Nephron (organoid): ENCODE measurements at regions not wholly inside any gene's neighbourhood (a gene's known extent, or its start where the extent isn't known, plus 50 kb on each side); places are given as distances from the start of the nearest gene placed in this dataset.

Experiments
- H3K27ac Mint-ChIP-seq, 3 experiments: 2 replicates each; pipeline ENCODE4 v1.8.0; 2020; ENCODE audit warnings: mixed read lengths in 3 of 3, mild to moderate bottlenecking in 2 of 3, moderate library complexity in 1 of 3
- H3K27me3 Mint-ChIP-seq: 2 replicates; pipeline ENCODE4 v1.8.0; 2021; ENCODE audit warnings: low read depth, mild to moderate bottlenecking, moderate library complexity, mixed read lengths
- H3K36me3 Mint-ChIP-seq: 2 replicates; pipeline ENCODE4 v1.8.0; 2020; ENCODE audit warnings: low read depth, mixed read lengths
- H3K4me1 Mint-ChIP-seq: 2 replicates; pipeline ENCODE4 v1.8.0; 2020; ENCODE audit warnings: mixed read lengths
- H3K4me3 Mint-ChIP-seq, 3 experiments: 2 replicates each; pipeline ENCODE4 v1.8.0; 2020; ENCODE audit warnings: mild to moderate bottlenecking in 3 of 3, mixed read lengths in 3 of 3, moderate library complexity in 2 of 3
- H3K9me3 Mint-ChIP-seq: 2 replicates; pipeline ENCODE4 v1.8.0; 2020; ENCODE audit warnings: mixed read lengths
- CTCF ChIP-seq, 3 experiments: fragments of 200-600 bp; sonication (generic); IDR thresholded peaks; one replicate each; pipeline ENCODE4 v1.5.0; 2021; ENCODE audit warnings: antibody characterized with exemption in 3 of 3; ENCODE audit not compliant: unreplicated experiment in 3 of 3

DNA sequence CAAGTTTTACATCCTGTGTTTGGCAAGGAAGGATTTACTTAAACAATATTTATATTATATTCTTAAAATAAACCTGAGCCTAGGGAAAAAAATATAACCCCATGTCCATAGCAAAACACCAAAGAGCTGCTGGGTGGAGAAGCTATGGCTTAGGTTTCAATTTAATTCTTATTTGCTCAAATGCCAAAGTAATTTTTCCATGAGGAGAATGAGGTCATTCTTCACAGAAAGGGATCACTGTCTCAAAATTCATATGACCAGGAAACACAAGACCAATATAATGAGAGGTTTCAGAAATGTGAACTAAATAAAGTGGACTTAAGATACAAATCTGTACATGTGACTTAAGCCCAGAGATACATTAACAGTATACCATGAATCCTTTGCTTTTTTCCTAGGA lies 195.0 kb downstream of the PHLDA1 start:
- H3K27me3 Mint-ChIP-seq: peaks cover 3% of the 10 kb centered on the region
- peaks cover 3% of the 10 kb centered on the region for H3K9me3 Mint-ChIP-seq
- H3K4me3 Mint-ChIP-seq: no peak overlapping the region
- H3K36me3 Mint-ChIP-seq: no peaks in the 10 kb centered on the region
- peak overlapping the region; percentile 53 to 81 (median 58) for H3K27ac Mint-ChIP-seq
- no peak for TF ChIP-seq CTCF (IDR thresholded peaks at IDR 0.05; ENCODE audit: unreplicated experiment in 3 of 3)
- H3K4me1 Mint-ChIP-seq: peaks cover 30% of the 10 kb centered on the region

- Mint-ChIP-seq H3K9me3 (peaks cover 3% of the 10 kb centered on the region), H3K4me3 (no peak overlapping the region), H3K27me3 (peaks cover 3% of the 10 kb centered on the region), H3K27ac (no peak overlapping the region), H3K36me3 (no peaks in the 10 kb centered on the region), H3K4me1 (peaks cover 35% of the 10 kb centered on the region)
- TF ChIP-seq CTCF (IDR thresholded peaks at IDR 0.05; ENCODE audit: unreplicated experiment in 3 of 3): no peak
These were observed 197.0 kb downstream of the PHLDA1 start for GRCh38 chr12:75834591-75834990.

DNA sequence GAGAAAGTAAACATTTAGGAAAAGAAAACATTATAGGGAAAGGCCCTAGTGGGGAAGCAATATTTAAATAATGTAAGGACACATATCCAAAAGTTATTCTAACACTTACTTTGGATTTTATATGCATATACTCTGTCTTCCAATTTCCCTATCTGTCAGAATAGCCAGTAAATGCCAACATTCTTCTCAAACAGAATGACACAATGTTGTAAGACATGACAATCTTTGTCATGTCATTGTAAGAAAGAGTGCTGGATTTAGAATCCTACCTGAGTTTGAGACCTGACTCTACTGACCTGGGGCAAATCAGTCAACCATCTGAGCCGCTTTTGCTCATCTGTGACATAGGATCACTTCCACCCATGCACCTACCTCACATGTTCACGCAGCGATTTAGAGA lies 198.3 kb downstream of the PHLDA1 start:
- no peak for TF ChIP-seq CTCF (IDR thresholded peaks at IDR 0.05; ENCODE audit: unreplicated experiment in 3 of 3)
- no peak overlapping the region for H3K4me3 Mint-ChIP-seq
- peaks cover 35% of the 10 kb centered on the region for H3K4me1 Mint-ChIP-seq
- no peaks in the 10 kb centered on the region for H3K9me3 Mint-ChIP-seq
- H3K36me3 Mint-ChIP-seq: no peaks in the 10 kb centered on the region
- no peak overlapping the region for H3K27ac Mint-ChIP-seq
- peaks cover 3% of the 10 kb centered on the region for H3K27me3 Mint-ChIP-seq

DNA sequence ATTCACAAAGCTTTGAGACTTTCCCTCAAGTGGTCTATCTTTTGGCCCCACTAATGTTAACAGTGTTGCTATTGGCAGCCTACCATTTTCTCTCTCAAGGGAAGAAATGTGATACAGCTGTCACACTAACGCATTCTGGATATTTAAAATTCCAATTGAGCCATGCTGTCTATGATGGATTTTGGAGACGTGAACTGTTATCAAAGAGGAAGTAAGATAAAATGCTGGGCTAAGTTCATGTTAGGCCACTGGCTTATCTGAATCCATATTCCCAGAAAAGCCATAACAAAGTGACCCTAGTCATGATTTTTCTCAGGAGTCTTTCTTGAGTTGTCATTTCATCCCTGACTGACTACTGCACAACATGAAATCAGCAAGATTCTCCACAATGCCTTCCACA lies 200.2 kb downstream of the PHLDA1 start:
- peak overlapping the region in 1 of 3 experiments; percentile 37 for H3K27ac Mint-ChIP-seq
- no peaks in the 10 kb centered on the region for H3K36me3 Mint-ChIP-seq
- H3K9me3 Mint-ChIP-seq: no peaks in the 10 kb centered on the region
- peaks cover 3% of the 10 kb centered on the region for H3K27me3 Mint-ChIP-seq
- peaks cover 19% of the 10 kb centered on the region for H3K4me1 Mint-ChIP-seq
- TF ChIP-seq CTCF (IDR thresholded peaks at IDR 0.05; ENCODE audit: unreplicated experiment in 3 of 3): no peak
- no peak overlapping the region for H3K4me3 Mint-ChIP-seq

DNA sequence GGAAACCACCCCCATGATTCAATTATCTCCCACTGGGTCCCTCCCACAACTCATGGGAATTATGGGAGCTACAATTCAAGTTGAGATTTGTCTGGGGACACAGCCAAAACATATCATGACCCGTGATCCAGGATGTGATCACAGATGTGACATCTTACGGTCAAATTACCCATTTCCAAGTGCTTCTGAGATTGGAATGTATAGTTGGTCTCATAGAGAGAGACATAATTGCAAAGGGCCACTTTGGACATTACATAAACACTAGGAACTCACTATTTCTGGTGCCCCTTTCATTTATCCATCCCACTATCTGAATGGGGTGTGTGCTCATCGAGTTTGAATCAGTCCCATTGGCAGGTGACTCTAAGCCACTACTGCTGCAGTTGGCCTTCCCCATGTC lies 204.5 kb downstream of the PHLDA1 start:
- H3K36me3 Mint-ChIP-seq: no peaks in the 10 kb centered on the region
- no peak for TF ChIP-seq CTCF (IDR thresholded peaks at IDR 0.05; ENCODE audit: unreplicated experiment in 3 of 3)
- peaks cover 10% of the 10 kb centered on the region for H3K4me1 Mint-ChIP-seq
- no peak overlapping the region for H3K27ac Mint-ChIP-seq
- no peak overlapping the region for H3K4me3 Mint-ChIP-seq
- no peaks in the 10 kb centered on the region for H3K9me3 Mint-ChIP-seq
- H3K27me3 Mint-ChIP-seq: no peaks in the 10 kb centered on the region

DNA sequence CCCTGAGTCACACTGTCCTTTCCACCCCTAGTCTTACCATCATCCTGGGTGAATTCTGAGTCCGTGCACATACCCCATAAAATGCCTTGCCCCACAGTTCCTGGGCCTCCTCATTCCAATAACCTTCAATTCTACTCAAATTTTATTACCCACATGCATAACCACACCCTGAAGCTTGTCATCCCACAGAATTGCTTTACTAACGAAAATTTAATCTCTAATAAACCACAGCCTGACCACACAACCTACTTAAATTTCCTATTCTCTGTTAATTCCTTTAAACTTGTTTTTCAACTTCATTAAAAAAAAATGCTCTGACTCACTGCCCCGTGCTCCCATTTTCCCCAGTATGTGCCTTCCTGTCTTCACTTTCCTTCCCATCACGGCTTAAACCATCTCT lies 205.9 kb downstream of the PHLDA1 start:
- H3K4me3 Mint-ChIP-seq: no peak overlapping the region
- no peak overlapping the region for H3K27ac Mint-ChIP-seq
- H3K4me1 Mint-ChIP-seq: peaks cover 17% of the 10 kb centered on the region
- H3K9me3 Mint-ChIP-seq: no peaks in the 10 kb centered on the region
- H3K27me3 Mint-ChIP-seq: no peaks in the 10 kb centered on the region
- no peak for TF ChIP-seq CTCF (IDR thresholded peaks at IDR 0.05; ENCODE audit: unreplicated experiment in 3 of 3)
- no peaks in the 10 kb centered on the region for H3K36me3 Mint-ChIP-seq
